Progenitor cell of endocrine pancreas (in vitro differentiated cells): ENCODE measurements at regions not wholly inside any gene's neighbourhood (a gene's known extent, or its start where the extent isn't known, plus 50 kb on each side); places are given as distances from the start of the nearest gene placed in this dataset.

Experiments
- DNase-seq: peaks from one replicate; pipeline ENCODE4 v3.0.0; 2021; ENCODE audit warnings: low spot score; ENCODE audit not compliant: unreplicated experiment
- H3K27ac Mint-ChIP-seq: 2 replicates; pipeline ENCODE4 v1.8.0; 2021; ENCODE audit warnings: mild to moderate bottlenecking, moderate library complexity, mixed read lengths
- H3K27me3 Mint-ChIP-seq: 2 replicates; pipeline ENCODE4 v1.8.0; 2021; ENCODE audit warnings: mixed read lengths
- H3K36me3 Mint-ChIP-seq: 2 replicates; pipeline ENCODE4 v1.8.0; 2022; ENCODE audit warnings: mixed read lengths; ENCODE audit not compliant: insufficient read depth
- H3K4me1 Mint-ChIP-seq: 2 replicates; pipeline ENCODE4 v1.8.0; 2021; ENCODE audit warnings: low read depth, mixed read lengths
- H3K4me3 Mint-ChIP-seq: 2 replicates; pipeline ENCODE4 v1.8.0; 2021; ENCODE audit warnings: low read depth, mild to moderate bottlenecking, moderate library complexity, mixed read lengths
- H3K9me3 Mint-ChIP-seq: 2 replicates; pipeline ENCODE4 v1.8.0; 2021; ENCODE audit warnings: low read depth, mixed read lengths
- CTCF ChIP-seq: fragments of 200-600 bp; sonication (generic); IDR thresholded peaks from one replicate; pipeline ENCODE4 v1.5.0; 2021; ENCODE audit warnings: antibody characterized with exemption, mild to moderate bottlenecking; ENCODE audit not compliant: unreplicated experiment

GRCh38 chr18:47628240-47628781, 302.1 kb downstream of the SMAD2 start:
- no peak overlapping the region for H3K4me3 Mint-ChIP-seq
- no peaks in the 10 kb centered on the region for H3K9me3 Mint-ChIP-seq
- H3K27me3 Mint-ChIP-seq: peaks cover 49% of the 10 kb centered on the region
- no peak for TF ChIP-seq CTCF
- H3K4me1 Mint-ChIP-seq: no peaks in the 10 kb centered on the region
- DNase-seq: no peak
- H3K27ac Mint-ChIP-seq: no peak overlapping the region
- no peaks in the 10 kb centered on the region for H3K36me3 Mint-ChIP-seq

GRCh38 chr18:47627030-47627429, 303.4 kb downstream of the SMAD2 start:
- no peak for TF ChIP-seq CTCF
- H3K9me3 Mint-ChIP-seq: no peaks in the 10 kb centered on the region
- H3K36me3 Mint-ChIP-seq: no peaks in the 10 kb centered on the region
- H3K27ac Mint-ChIP-seq: no peak overlapping the region
- peaks cover 52% of the 10 kb centered on the region for H3K27me3 Mint-ChIP-seq
- DNase-seq: no peak
- no peaks in the 10 kb centered on the region for H3K4me1 Mint-ChIP-seq
- no peak overlapping the region for H3K4me3 Mint-ChIP-seq

GRCh38 chr18:47619771-47620448, 310.5 kb downstream of the SMAD2 start:
- Mint-ChIP-seq H3K27ac (no peak overlapping the region), H3K36me3 (no peaks in the 10 kb centered on the region), H3K27me3 (peaks cover 22% of the 10 kb centered on the region), H3K4me1 (no peaks in the 10 kb centered on the region), H3K9me3 (no peaks in the 10 kb centered on the region), H3K4me3 (no peak overlapping the region)
- TF ChIP-seq CTCF: no peak
- DNase-seq: no peak

GRCh38 chr18:47618758-47619157, 311.7 kb downstream of the SMAD2 start:
- Mint-ChIP-seq H3K9me3 (no peaks in the 10 kb centered on the region), H3K27ac (no peak overlapping the region), H3K36me3 (no peaks in the 10 kb centered on the region), H3K27me3 (peaks cover 25% of the 10 kb centered on the region), H3K4me3 (no peak overlapping the region), H3K4me1 (no peaks in the 10 kb centered on the region)
- DNase-seq: no peak
- no peak for TF ChIP-seq CTCF

GRCh38 chr18:47615043-47615442, 315.4 kb downstream of the SMAD2 start:
- DNase-seq: no peak
- no peaks in the 10 kb centered on the region for H3K4me1 Mint-ChIP-seq
- no peak for TF ChIP-seq CTCF
- peaks cover 9% of the 10 kb centered on the region for H3K9me3 Mint-ChIP-seq
- H3K4me3 Mint-ChIP-seq: no peak overlapping the region
- peaks cover 15% of the 10 kb centered on the region for H3K27me3 Mint-ChIP-seq
- no peak overlapping the region for H3K27ac Mint-ChIP-seq
- no peaks in the 10 kb centered on the region for H3K36me3 Mint-ChIP-seq
